NCI-H460 (cell line): ENCODE measurements at regions not wholly inside any gene's neighbourhood (a gene's known extent, or its start where the extent isn't known, plus 50 kb on each side); places are given as distances from the start of the nearest gene placed in this dataset.

Source experiments
- DNase-seq: peaks from one replicate; pipeline ENCODE4 v3.0.0-alpha.2; 2016; ENCODE audit warnings: low read depth; ENCODE audit errors: extremely low read depth

DNA sequence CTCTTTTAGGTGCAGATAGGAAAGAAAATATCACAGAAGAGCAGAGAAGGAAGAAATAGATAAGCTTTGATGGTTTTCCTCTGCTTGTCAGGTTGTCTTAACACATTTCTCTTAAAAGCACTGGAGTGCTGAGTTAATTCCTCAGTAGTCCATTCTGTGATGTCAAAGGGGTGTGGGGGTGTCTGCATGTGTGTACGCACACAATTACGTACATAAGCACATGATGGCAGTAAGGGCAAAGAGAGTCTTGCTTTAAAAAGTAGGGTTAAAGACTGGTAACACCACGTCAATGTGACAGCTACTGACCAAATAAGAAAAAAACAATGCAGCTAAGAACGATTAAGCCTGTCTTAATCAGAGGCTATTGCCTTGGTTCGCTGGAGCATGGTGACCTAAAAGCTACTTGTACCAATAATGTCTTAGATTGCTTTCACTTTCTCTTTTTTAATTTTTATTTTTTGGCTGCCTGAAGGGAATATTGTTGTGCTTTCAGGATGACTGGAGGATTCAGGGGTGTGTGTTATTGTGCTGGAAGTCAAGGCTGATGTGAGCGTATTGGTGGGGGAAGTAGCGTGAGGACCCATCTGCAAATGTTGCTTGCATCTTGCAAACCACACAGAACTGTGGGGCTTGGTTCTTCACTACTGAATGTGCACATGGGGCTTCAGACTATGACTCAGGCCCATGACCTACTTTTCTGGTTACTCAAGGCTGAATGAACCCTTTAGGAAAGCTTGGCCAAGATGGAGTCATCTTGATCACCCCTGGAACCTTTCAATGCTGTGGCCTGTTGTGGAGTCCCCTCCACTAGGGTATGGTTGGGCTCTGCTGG is 417.8 kb upstream of the TPM1 start:
- DNase-seq = no peak

DNA sequence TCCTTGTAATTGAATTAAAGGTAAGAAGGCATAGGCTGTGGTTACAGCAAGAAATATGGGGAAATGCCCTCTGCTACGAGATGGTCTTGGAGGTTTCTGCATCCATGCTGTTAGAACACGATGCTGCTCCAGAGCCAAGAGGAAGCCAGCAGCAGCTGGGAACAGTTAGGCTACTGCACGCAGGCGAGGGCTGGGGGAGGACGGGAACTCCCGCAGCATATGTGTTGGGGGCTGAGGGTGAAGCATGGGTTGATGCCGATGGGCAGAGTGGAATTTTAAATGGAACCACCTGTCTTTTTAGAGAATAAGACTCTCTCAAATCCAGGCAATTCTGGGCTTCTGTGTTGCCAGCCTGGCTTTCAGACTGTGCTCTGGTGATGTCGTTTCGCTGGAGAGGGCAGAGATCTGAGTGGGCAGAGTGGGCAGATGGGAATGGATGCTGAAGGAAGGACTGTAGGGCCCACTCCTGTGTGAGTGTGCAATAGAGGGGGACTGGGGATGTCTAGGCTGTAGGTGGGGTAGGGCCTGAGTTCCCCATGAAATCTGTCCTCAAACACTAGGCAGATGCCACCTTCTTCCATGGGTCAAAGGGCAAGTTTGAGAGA is 417.0 kb upstream of the TPM1 start:
- no peak for DNase-seq

DNA sequence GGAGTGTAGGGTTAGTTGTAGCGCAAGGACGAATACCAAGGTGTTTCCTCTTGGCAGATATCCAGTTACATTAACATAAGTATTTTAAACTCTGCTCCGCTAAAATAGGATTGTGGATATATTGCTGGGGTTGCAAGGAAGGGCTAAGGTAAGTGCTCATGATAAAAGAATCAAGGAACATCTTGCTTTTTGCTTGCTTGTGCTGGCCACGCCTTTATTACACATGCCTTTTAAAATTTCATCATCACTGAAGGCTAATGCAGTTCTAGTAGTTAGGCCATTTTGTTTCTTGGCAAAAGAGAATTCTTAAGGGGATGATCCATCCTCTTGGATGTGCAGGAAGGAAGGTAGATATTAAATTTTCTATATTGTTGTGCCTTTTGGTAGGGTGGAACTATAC is 415.6 kb upstream of the TPM1 start:
- DNase-seq = no peak

DNA sequence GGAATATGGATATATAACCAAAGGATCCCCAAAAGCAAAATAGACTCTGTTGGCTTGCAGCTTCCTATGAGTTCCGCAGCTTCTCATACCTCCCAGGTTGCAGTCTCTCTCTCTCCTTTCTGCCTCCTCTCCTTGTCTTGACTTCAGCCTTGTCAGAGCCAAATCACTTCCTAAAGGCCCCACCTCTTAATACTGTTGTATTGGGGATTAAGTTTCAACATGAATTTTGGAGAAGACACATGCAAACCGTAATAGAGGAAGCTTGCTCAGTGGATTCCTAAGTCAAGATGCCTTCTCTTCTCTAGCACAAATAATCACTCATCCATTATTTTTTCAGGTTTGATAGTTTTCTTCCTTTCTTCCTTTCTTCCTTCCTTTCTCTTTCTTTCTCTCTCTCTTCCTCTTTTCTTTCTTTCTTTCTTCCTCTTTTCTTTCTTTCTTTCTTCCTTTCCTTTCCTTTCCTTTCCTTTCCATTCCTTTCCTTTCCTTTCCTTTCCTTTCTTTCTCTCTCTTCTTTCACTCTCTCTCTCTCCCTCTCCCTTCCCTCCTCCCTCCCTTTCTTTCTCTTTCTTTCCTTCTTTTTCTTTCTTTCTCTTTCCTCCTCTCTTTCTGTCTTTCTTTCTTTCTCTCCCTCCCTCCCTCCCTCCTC is 411.3 kb upstream of the TPM1 start:
- no peak for DNase-seq

DNA sequence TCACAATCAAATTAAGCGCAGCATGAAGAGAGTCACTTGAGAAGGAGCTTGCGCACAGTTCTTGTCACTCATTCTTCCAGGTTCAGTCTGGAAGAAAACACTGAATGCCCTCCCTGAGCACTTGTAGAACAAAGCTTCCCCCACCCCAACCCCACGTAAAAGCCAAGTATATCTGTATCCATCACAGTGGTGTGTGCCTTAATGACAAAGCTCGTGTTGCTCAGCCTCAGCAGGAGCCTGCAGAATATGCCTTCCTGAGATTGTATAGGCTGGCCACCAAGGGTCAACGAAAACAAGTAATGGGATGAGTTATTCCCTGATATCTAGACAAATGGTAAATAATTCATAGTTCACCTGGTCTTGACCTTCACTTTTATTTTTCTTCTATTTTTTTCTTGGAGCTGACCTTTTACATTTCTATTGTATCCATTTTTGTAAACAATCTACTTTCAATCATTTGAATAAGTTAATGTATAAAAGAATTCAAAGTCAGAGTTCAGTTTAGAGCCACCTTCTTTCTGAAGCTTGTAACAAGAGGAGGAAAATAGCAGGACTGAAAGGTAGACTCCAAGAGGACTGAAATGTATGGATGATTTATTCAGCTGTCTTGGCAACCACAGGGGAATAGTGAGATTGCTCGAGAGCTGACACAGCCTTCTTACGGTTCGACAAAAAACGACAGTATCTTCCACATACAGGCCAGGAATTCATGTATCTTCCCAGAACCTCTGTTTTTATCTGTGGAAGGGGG is 405.5 kb upstream of the TPM1 start:
- DNase-seq = no peak

DNA sequence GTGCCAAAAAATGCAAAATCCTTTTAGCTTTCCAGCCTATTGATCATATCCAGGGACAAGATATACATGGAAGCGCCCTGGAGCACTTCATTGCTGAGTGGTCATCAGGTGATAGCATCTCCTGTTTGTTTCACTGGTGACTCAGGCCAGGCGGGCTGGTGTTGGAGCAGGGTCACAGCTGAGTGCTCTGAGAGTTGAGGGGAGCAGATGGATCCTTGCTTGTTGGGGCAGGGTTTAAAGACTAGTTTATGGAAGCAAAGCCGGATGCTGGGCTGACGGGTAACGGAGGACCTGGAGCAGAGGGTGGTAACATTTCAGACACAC is 405.0 kb upstream of the TPM1 start:
- DNase-seq = no peak

DNA sequence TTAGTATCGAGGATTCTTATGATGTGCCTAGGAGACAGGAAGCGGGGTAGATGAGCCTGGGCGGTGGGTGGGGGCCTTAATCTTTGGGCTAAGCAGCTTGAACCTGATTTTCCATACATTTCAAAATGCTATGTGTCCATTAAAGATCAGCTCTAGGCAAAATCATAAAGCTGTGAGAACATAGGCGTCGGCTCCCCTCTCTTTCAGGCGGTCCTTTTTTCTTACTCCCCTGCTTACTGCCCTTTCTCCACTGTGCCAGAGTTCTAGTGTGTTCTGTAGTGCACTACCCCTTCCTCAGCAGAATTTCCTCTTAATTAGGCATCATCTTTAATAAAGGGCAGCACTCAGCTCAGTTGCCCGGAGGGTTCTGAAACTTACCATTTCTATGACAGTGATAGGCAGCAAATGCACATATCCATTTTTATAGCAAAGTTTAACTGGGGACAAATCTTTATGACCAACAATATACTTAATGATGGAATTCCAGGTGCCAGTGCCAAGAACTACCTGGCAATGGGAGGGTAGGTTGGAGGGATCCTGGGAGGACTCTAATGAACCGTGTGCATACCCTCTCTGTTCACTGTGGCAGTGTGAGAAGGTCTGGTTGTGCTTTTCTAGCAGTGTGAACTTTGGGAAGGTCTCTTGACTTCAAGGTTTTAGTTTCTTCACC is 404.5 kb upstream of the TPM1 start:
- DNase-seq = no peak

DNA sequence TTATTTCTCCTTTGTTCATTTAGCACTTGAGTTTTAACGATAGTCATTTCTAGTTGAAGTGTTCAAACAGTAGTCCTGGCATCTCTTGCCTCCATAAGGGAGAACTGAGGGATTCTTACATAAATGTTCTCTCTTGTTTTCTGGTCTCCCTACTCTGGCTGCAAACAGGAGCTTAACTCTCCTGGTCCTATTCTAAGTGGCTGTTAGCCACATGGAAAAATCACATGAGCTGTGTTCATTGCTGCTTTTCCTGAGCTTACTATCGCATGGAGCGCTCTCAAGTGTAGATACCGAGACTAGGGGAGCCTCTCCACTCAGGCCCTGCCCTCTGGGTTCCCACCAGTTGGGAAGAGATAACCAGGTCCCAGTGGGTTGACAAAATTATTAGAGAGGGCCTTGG is 403.1 kb upstream of the TPM1 start:
- DNase-seq = no peak

DNA sequence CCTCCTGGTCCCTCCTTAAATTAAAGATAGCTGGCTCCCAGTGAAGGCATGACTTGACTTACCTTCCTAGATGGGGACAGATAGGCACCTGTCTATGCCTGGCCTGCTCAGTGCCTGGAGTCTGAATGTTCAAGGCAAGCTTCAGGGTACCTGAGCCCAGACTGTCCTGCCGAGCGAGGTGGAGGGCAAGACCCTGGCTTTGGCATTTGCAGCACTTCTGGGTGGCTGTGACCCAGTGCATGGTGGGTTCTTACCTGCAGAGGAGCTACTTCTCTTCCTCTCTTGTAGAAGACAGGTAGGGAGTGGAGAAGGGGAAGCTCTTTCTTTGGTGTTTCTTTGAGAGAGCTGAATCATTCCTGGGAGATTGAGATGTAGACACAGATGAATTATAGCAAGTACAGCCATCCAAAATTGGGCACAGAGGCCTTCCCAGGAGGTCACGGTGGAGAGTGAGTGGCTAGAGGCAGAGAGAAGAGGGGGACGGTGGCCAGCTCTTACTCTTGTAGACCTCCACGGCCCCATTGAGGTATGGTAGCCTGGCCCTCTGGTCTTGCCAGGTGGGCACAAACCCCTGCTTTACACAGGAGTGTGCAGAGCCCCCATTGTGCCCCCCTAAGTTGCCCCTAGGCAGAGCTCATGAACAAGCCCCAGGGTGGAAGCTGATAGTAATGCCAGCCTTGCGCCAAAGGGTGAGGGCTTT is 402.5 kb upstream of the TPM1 start:
- no peak for DNase-seq

DNA sequence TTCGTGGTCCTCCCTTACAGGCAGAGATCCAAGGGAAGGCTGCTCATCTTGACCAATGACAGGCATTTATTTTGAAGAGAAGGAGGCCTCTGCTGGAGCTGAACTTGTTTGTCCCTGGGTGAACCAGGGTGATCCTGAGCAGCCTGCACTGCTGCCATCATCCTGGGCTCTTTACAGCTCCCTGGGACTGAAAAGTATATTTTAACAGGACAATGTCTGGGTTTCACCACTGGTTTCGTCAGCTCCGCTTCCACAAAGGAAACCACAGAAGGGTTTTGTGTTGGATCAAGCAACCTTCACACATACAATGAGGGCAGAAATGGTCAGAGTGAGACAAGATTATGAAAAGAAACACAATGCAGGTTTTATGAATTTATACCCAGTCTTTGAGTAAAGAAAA is 400.7 kb upstream of the TPM1 start:
- DNase-seq = no peak

DNA sequence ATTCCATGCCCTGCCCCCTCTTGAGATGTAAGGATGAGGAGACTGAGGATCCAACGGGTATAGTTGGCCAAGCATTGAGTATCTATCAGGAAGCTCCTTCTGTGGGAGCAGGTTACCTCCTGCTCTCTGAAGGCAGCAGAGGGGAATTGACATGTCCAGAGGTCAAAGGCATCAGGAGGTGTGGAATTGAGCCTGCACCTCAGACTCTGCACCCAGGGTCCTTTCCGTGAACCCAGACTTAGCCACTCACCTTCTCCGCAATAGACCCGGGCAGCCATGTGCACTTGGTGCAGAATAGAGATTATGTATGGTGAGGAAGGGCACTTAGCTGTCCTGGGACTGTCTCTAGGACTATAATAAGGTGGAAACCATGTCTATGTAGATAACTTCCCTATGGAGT is 399.0 kb upstream of the TPM1 start:
- no peak for DNase-seq

DNA sequence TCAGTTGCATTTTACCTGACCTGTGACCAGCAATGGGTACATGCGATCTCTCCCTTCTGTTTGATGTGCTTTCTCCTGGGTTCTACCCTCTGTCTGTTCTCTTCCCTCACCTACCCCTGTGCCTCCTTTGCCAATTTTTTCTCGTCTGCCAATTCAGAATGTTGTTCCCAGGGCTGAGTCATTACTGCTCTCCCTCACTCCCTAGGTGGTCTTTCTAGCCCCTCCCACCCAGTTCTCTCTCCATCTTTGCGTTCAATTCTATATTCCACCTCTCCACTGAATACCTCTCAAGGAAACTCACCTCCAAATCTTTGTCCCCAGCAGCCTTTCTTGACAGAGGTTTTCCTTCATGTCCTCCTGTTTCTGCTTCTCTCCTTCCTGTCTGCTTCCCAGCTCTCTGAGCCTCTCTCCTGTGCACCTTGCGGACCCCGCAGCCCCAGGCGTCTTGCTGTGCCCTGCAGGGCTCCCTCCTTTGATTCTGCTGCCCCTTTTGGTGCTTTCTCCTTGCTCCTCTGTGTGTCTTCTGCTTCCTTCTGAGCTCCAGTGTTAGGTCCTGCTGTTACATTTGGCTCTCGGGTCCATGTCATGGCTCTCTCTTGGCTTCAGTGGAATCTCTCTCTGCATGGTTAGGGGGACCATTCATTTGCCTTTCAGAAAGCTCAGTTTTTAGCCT is 398.2 kb upstream of the TPM1 start:
- DNase-seq = no peak

DNA sequence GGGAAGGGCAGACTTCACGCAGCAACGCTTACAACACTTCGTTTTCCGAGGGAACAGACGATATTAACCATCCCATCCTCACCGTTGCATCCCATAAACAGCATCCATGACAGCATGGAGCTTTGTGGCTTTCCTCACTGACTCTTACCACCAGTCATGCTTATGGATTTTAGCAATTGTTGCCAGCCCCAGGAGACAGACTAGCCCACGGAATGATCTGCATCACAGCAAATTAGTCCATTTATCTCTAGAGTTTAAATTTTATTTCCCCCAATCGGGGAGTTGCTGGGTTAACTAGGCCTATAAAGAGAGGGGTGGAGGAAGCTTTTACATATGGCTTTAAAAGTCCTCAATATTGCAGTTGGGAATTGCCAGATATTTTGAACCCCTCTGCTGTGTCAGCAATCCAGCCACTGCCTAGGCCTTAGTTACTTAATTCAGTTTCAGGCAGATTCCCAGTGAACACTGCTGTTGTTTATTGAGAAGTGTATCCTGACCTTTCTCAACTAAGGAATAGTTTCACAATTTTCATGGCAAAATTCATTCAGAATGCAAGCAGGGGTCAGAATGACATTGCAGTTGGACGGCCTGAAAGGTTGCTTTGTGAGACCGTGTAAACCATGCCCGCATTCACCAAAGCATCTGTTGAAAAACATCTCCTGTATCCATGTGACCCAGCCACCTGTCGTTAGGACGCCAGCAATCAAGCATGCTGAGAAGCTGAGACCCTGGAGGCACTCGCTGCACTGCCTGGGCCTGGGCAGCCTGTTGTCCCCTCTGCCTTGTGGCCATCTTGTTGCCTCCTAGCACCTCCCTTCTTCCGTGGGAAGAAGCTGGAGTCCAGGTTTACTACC is 397.4 kb upstream of the TPM1 start:
- no peak for DNase-seq

DNA sequence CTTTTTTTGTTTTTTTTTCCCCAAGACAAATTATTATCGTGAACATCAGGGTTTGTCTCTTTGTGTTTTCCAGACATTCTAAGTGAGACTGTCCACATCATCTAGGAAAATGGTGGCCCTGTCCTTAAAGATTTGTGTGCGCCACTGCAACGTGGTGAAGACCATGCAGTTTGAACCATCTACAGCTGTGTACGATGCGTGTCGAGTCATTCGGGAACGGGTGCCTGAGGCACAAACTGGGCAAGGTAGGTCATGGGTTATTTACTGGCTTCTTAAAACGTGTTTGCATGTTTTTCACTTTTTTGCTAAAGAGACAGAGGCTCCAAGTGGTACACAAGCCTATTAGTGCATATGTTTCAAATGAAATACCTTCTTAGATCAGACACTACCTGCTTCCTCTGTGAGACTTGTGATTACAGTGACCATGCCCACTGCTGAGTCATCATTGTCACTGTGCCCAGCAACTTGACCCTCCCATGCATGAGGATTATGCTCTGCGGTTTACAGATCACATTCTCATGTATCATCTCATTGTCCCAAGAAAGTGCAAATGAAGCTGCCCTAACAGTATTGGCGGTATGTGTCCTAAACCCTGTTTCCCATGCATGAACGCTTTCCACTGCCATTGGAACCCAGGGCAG is 395.2 kb upstream of the TPM1 start:
- DNase-seq = peak; percentile 74

DNA sequence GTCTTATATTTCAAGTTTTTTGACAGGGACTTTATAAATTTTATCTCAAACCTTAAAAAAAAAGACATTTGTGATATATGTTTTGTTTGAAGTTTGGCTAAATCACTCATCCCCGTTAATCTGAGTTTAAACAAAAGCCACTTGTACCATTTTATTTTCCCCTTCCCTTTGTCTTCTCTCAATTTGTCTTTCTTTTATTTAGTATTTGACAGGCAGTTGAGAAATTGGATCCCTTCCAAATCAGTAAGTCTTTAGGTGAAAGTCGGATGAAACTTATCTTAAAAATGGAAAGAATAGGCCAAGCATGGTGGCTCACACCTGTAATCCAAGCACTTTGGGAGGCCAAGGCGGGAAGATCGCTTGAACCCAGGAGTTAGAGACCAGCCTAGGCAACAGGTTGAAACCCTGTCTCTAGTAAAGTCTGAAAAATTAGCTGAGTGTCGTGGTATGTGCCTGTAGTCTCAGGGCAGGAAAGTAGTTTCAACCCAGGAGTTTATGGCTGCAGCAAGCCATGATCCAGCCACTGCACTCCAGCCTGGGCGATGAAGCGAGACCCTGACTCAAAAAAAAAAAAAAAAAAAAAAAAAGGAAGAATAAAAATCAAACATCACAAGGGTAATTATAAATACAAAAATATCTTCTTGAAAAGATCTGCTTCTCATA is 394.6 kb upstream of the TPM1 start:
- DNase-seq = no peak

DNA sequence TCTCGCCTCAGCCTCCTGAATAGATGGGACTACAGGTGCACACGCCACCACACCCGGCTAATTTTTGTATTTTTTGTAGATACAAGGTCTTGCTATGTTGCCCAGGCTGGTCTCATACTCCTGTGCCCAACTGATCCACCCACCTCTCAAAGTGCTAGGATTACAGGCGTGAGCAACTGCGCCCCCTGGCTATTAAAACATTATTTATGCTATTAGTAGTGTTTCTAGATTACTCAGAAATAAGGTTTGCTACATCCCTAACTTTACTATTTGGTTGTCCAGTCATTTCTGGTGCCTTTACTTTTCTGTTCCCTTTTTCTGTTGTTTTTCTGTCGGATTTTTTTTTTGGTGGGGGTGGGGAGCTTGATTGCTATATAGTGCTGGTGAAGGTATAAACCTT is 393.6 kb upstream of the TPM1 start:
- no peak for DNase-seq

DNA sequence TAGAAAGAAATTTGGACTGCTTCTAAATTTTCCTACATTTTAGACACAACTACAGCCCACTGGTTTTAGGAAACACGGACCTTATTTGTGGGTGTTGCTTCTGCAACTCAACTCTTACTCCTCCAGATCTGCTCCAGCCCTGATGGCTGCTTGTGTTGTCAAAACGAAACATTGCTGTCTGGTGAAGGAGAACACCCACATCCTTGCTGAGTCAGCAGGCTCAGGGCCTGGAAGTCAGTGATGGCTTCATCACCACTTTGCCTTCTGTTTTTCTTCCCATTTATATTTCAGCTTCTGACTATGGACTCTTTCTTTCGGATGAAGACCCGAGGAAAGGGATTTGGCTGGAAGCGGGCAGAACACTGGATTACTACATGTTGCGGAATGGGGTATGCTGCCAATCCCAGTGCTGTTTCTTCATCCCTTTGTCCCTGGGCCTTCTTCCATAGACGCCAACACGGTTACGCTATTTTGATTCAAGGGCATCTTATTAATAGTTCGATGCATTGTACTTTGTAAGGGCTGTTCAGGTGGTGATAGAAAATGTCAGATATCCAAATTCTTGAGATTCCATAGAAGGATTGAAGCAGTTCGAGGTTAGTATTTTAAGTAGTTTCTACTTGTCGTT is 392.6 kb upstream of the TPM1 start:
- DNase-seq = no peak
